ENCODE measurements at regions not wholly inside any gene's neighbourhood (a gene's known extent, or its start where the extent isn't known, plus 50 kb on each side); places are given as distances from the start of the nearest gene placed in this dataset.
"Not testable (repeated sequence)": the region's sequence is repeated elsewhere in the genome, so short reads cannot be mapped to it uniquely, and the experiment has no call there.

- not testable (repeated sequence) for TF ChIP-seq POLR2A, EP300 (IDR thresholded peaks at IDR 0.05)
Observed at GRCh38 chr16:21516705-21517040, 82.7 kb upstream of the METTL9 start.
